Mesenchymal stem cell (in vitro differentiated cells and primary cell): ENCODE measurements at regions not wholly inside any gene's neighbourhood (a gene's known extent, or its start where the extent isn't known, plus 50 kb on each side); places are given as distances from the start of the nearest gene placed in this dataset.

Experiments
- DNase-seq: peaks from one replicate; pipeline ENCODE4 v3.0.0-alpha.2; 2013
- H2AFZ ChIP-seq: one replicate; pipeline ENCODE4 v1.6.1; 2013; ENCODE audit warnings: low read depth, mild to moderate bottlenecking, control low read depth, inconsistent platforms, low read length, moderate library complexity
- H2AK5ac ChIP-seq: 2 replicates; pipeline ENCODE4 v1.6.1; 2013; ENCODE audit warnings: low read length, moderate library complexity, mild to moderate bottlenecking, inconsistent platforms; ENCODE audit not compliant: severe bottlenecking
- H2BK120ac ChIP-seq: one replicate; pipeline ENCODE4 v1.6.1; 2013; ENCODE audit warnings: low read depth, mild to moderate bottlenecking, inconsistent platforms, low read length, moderate library complexity
- H2BK12ac ChIP-seq, 2 experiments: one replicate each; pipeline ENCODE4 v1.6.1; 2013; ENCODE audit warnings: inconsistent platforms in 2 of 2, low read length in 2 of 2, mild to moderate bottlenecking in 2 of 2, moderate library complexity in 2 of 2, control low read depth in 1 of 2
- H2BK15ac ChIP-seq: one replicate; pipeline ENCODE4 v1.6.1; 2013; ENCODE audit warnings: mild to moderate bottlenecking, low read depth, inconsistent platforms; ENCODE audit not compliant: poor library complexity, severe bottlenecking
- H2BK5ac ChIP-seq: 2 replicates; pipeline ENCODE4 v1.6.1; 2013; ENCODE audit warnings: low read depth, mild to moderate bottlenecking, low read length, control low read depth, inconsistent platforms; ENCODE audit not compliant: poor library complexity, severe bottlenecking
- H3K14ac ChIP-seq, 2 experiments: one replicate each; pipeline ENCODE4 v1.6.1; 2013; ENCODE audit warnings: inconsistent platforms in 2 of 2, low read length in 2 of 2, control low read depth in 1 of 2, mild to moderate bottlenecking in 1 of 2, moderate library complexity in 1 of 2
- H3K18ac ChIP-seq, 2 experiments: one replicate each; pipeline ENCODE4 v1.6.1; 2013; ENCODE audit warnings: inconsistent platforms in 2 of 2, low read length in 2 of 2, control low read depth in 1 of 2, low read depth in 1 of 2, mild to moderate bottlenecking in 1 of 2
- H3K23ac ChIP-seq, 2 experiments: one replicate each; pipeline ENCODE4 v1.6.1; 2013; ENCODE audit warnings: inconsistent platforms in 2 of 2, low read length in 2 of 2, mild to moderate bottlenecking in 2 of 2, moderate library complexity in 2 of 2, control low read depth in 1 of 2
- H3K27ac ChIP-seq: 2 replicates; pipeline ENCODE4 v1.5.1; 2013; ENCODE audit warnings: mild to moderate bottlenecking, moderate library complexity, low read length, control low read depth, inconsistent platforms; ENCODE audit not compliant: poor library complexity, severe bottlenecking
- H3K27me3 ChIP-seq, 2 experiments: 2 replicates each; pipeline versions ENCODE4 v1.6.1 to v1.7.0; 2013; ENCODE audit warnings: low read length in 2 of 2, mild to moderate bottlenecking in 2 of 2, moderate library complexity in 2 of 2, control low read depth in 1 of 2, inconsistent platforms in 1 of 2; ENCODE audit not compliant: control insufficient read depth in 1 of 2, insufficient read depth in 1 of 2
- H3K36me3 ChIP-seq, 2 experiments: 2 replicates each; pipeline versions ENCODE4 v1.6.1 to v1.7.0; 2013; ENCODE audit warnings: low read length in 2 of 2, control low read depth in 1 of 2, inconsistent platforms in 1 of 2, low read depth in 1 of 2, mild to moderate bottlenecking in 1 of 2; ENCODE audit not compliant: insufficient read depth in 2 of 2, control insufficient read depth in 1 of 2
- H3K4ac ChIP-seq, 2 experiments: one replicate each; pipeline ENCODE4 v1.6.1; 2013; ENCODE audit warnings: inconsistent platforms in 2 of 2, low read length in 2 of 2, mild to moderate bottlenecking in 2 of 2, moderate library complexity in 2 of 2, control low read depth in 1 of 2, low read depth in 1 of 2
- H3K4me1 ChIP-seq: 2 replicates; pipeline ENCODE4 v1.6.1; 2013; ENCODE audit warnings: low read depth, low read length, control low read depth; ENCODE audit not compliant: control insufficient read depth, insufficient read depth
- H3K4me2 ChIP-seq: 2 replicates; pipeline ENCODE4 v1.6.1; 2013; ENCODE audit warnings: low read length, mild to moderate bottlenecking, inconsistent platforms; ENCODE audit not compliant: poor library complexity, severe bottlenecking
- H3K4me3 ChIP-seq, 2 experiments: 2 replicates each; pipeline versions ENCODE4 v1.5.1 to v1.7.0; 2013; ENCODE audit warnings: low read length in 2 of 2, mild to moderate bottlenecking in 2 of 2, control low read depth in 1 of 2, low read depth in 1 of 2; ENCODE audit not compliant: insufficient read depth in 1 of 2
- H3K79me1 ChIP-seq: replicated peaks from 2 replicates; pipeline ENCODE4 v1.6.1; 2013; ENCODE audit warnings: mild to moderate bottlenecking, control low read depth, low read length, inconsistent platforms; ENCODE audit not compliant: poor library complexity, severe bottlenecking
- H3K9ac ChIP-seq: 2 replicates; pipeline ENCODE4 v1.7.0; 2013; ENCODE audit warnings: mild to moderate bottlenecking, low read length, moderate library complexity
- H3K9me3 ChIP-seq: 2 replicates; pipeline ENCODE4 v1.7.0; 2013; ENCODE audit warnings: mild to moderate bottlenecking, low read length; ENCODE audit not compliant: control insufficient read depth
- H4K8ac ChIP-seq: one replicate; pipeline ENCODE4 v1.6.1; 2013; ENCODE audit warnings: inconsistent platforms, mild to moderate bottlenecking, low read length, moderate library complexity
- H4K91ac ChIP-seq: one replicate; pipeline ENCODE4 v1.6.1; 2013; ENCODE audit warnings: mild to moderate bottlenecking, low read length, inconsistent platforms
- WGBS: methylation state at CpG from one replicate; pipeline ENCODE4 v1.1.7; 2013; ENCODE audit warnings: mixed read lengths; 5-methylcytosine and 5-hydroxymethylcytosine counted together

DNA sequence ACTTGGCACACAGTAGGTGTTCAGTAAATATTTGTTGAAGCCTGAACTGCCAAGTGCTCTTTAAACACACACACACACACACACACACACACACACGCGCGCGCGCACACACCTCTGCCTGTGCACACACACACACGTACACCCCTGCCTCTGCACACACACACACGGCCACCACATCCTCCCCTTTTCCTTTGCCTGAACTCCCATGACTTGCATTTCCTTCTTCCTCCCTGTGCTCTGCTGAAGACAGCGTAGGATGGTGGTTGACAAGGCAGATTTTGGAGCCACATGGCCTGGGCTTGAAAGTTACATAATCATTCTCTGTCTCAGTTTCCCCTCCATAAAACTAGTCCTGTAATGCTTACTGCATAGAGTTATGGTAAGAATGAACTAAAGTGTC, 712.3 kb downstream of the PTPRU start:
- no peak overlapping the region for H3K18ac ChIP-seq
- no peak overlapping the region for H2BK5ac ChIP-seq
- H2BK120ac ChIP-seq: no peak overlapping the region
- H2BK12ac ChIP-seq: no peak overlapping the region
- H2AFZ ChIP-seq: no peak overlapping the region
- H3K27me3 ChIP-seq: peaks cover 27 to 56% of the 10 kb centered on the region in 2 experiments
- WGBS: 80% methylated on average over 7 of the region's 8 CpGs
- DNase-seq: no peak
- H3K36me3 ChIP-seq: no peaks in the 10 kb centered on the region
- no peak overlapping the region for H3K14ac ChIP-seq
- no peak overlapping the region for H2AK5ac ChIP-seq
- H3K9me3 ChIP-seq: no peaks in the 10 kb centered on the region
- no peak overlapping the region for H3K27ac ChIP-seq
- H3K23ac ChIP-seq: no peak overlapping the region
- no peak overlapping the region for H3K9ac ChIP-seq
- no peak overlapping the region for H3K4ac ChIP-seq
- no peak overlapping the region for H2BK15ac ChIP-seq
- no peaks in the 10 kb centered on the region for H3K4me1 ChIP-seq
- no peaks in the 10 kb centered on the region for H3K79me1 ChIP-seq
- no peak overlapping the region for H4K91ac ChIP-seq
- H4K8ac ChIP-seq: no peak overlapping the region
- no peak overlapping the region for H3K4me3 ChIP-seq
- H3K4me2 ChIP-seq: no peak overlapping the region

DNA sequence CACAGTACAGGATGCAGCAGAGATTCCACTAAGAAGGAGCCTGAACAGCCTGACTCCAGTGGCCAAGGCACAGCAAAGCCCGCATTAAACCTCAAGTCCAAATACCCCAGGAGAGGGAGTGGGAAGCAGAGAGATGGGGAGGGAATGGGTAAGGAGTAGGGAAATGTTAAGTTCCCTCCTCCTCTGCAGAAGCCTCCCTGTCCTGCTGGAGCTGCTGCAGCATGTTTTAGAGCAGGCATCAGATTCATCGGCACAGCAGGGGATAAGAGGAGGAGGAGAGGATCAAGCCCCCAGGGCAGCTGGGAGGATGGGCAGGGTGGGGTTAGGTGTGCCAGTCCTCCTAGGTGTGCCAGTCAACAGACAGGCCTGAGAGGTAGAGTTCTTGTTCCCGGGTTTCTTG, 709.7 kb downstream of the PTPRU start:
- Histone ChIP-seq H3K23ac (no peak overlapping the region), H3K14ac (no peak overlapping the region), H2BK15ac (no peak overlapping the region), H3K9ac (no peak overlapping the region), H4K8ac (no peak overlapping the region), H2BK120ac (no peak overlapping the region), H2BK12ac (no peak overlapping the region), H3K9me3 (no peaks in the 10 kb centered on the region), H2AK5ac (no peak overlapping the region), H4K91ac (no peak overlapping the region), H3K4me1 (no peaks in the 10 kb centered on the region), H3K79me1 (no peaks in the 10 kb centered on the region), H3K27me3 (peaks cover 25 to 53% of the 10 kb centered on the region in 2 experiments), H3K18ac (no peak overlapping the region), H3K4ac (no peak overlapping the region), H2BK5ac (no peak overlapping the region), H3K4me2 (no peak overlapping the region), H3K27ac (no peak overlapping the region), H3K4me3 (no peak overlapping the region), H2AFZ (no peak overlapping the region), H3K36me3 (no peaks in the 10 kb centered on the region)
- no peak for DNase-seq
- 81% methylated on average over 2 of the region's 3 CpGs for whole genome bisulfite sequencing

DNA sequence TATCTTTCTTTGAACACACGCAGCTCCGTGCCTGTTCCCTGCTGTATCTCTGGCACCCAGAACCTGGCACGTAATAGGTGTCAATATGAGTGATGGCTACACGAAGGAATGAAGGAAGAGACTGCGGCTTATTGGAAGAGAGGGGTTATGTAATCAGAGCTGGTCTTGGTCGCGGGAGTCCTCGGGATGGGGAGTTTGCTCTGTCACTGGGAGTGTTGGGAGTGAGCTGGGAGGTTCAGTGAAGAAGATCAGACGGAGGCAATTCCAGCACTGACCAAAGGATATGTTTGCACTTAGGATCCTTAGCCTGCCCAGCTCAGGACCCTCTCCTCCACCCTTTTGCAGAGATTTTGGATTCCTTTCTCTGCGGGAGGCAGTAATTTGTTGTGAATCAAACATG, 709.1 kb downstream of the PTPRU start:
- DNase-seq: no peak
- H2BK12ac ChIP-seq: no peak overlapping the region
- WGBS: 51% methylated on average over 9 of the region's 10 CpGs
- H3K27ac ChIP-seq: no peak overlapping the region
- no peaks in the 10 kb centered on the region for H3K79me1 ChIP-seq
- H2BK120ac ChIP-seq: no peak overlapping the region
- no peak overlapping the region for H3K18ac ChIP-seq
- no peak overlapping the region for H3K4ac ChIP-seq
- H3K36me3 ChIP-seq: no peaks in the 10 kb centered on the region
- no peak overlapping the region for H3K9ac ChIP-seq
- no peak overlapping the region for H2AK5ac ChIP-seq
- no peak overlapping the region for H3K14ac ChIP-seq
- no peak overlapping the region for H3K23ac ChIP-seq
- peaks cover 31 to 54% of the 10 kb centered on the region in 2 experiments for H3K27me3 ChIP-seq
- H3K9me3 ChIP-seq: no peaks in the 10 kb centered on the region
- H4K91ac ChIP-seq: no peak overlapping the region
- no peak overlapping the region for H4K8ac ChIP-seq
- no peak overlapping the region for H3K4me2 ChIP-seq
- no peaks in the 10 kb centered on the region for H3K4me1 ChIP-seq
- H2AFZ ChIP-seq: no peak overlapping the region
- no peak overlapping the region for H3K4me3 ChIP-seq
- no peak overlapping the region for H2BK5ac ChIP-seq
- H2BK15ac ChIP-seq: no peak overlapping the region

- Histone ChIP-seq H3K4ac (no peak overlapping the region), H4K8ac (no peak overlapping the region)
- 80% methylated on average over 15 of the region's 15 CpGs for WGBS
Observed at GRCh38 chr1:29944253-29944905, 708.1 kb downstream of the PTPRU start.

More at GRCh38 chr1:29944253-29944905, 708.1 kb downstream of the PTPRU start:
- no peak for DNase-seq
- Histone ChIP-seq H2AK5ac (no peak overlapping the region), H3K9me3 (no peaks in the 10 kb centered on the region), H3K36me3 (no peaks in the 10 kb centered on the region), H2AFZ (no peak overlapping the region), H3K4me1 (no peaks in the 10 kb centered on the region), H2BK12ac (no peak overlapping the region), H3K27me3 (peaks cover 31 to 54% of the 10 kb centered on the region in 2 experiments), H2BK15ac (no peak overlapping the region), H3K23ac (no peak overlapping the region), H3K4me2 (no peak overlapping the region), H3K9ac (no peak overlapping the region), H3K79me1 (no peaks in the 10 kb centered on the region), H3K14ac (no peak overlapping the region), H3K4me3 (no peak overlapping the region), H2BK120ac (no peak overlapping the region), H2BK5ac (no peak overlapping the region), H3K27ac (no peak overlapping the region), H3K18ac (no peak overlapping the region), H4K91ac (no peak overlapping the region)
